ENCODE measurements at regions not wholly inside any gene's neighbourhood (a gene's known extent, or its start where the extent isn't known, plus 50 kb on each side); places are given as distances from the start of the nearest gene placed in this dataset.

- no peaks in the 10 kb centered on the region for H3K27me3 ChIP-seq (ENCODE audit: control insufficient read depth, insufficient read depth, low read length)
- no peaks in the 10 kb centered on the region for H3K36me3 ChIP-seq (ENCODE audit: control insufficient read depth in 2 of 3, insufficient read depth in 3 of 3, low read length in 3 of 3)
- H3K9me3 ChIP-seq (ENCODE audit: control insufficient read depth in 2 of 3, insufficient read depth in 1 of 3, low read length in 3 of 3), result no peaks in the 10 kb centered on the region
- TF ChIP-seq, protein P1, sequence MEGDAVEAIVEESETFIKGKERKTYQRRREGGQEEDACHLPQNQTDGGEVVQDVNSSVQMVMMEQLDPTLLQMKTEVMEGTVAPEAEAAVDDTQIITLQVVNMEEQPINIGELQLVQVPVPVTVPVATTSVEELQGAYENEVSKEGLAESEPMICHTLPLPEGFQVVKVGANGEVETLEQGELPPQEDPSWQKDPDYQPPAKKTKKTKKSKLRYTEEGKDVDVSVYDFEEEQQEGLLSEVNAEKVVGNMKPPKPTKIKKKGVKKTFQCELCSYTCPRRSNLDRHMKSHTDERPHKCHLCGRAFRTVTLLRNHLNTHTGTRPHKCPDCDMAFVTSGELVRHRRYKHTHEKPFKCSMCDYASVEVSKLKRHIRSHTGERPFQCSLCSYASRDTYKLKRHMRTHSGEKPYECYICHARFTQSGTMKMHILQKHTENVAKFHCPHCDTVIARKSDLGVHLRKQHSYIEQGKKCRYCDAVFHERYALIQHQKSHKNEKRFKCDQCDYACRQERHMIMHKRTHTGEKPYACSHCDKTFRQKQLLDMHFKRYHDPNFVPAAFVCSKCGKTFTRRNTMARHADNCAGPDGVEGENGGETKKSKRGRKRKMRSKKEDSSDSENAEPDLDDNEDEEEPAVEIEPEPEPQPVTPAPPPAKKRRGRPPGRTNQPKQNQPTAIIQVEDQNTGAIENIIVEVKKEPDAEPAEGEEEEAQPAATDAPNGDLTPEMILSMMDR (IDR thresholded peaks at IDR 0.05; ENCODE audit: borderline replicate concordance, extremely low read depth, insufficient read depth), result no peak
- DNase-seq, result no peak
- no peaks in the 10 kb centered on the region for H3K4me1 ChIP-seq (ENCODE audit: control insufficient read depth in 2 of 3, insufficient read depth in 2 of 3, low read depth in 1 of 3, low read length in 3 of 3)
- no peak overlapping the region for H3K9ac ChIP-seq (ENCODE audit: low read length in 3 of 3)
- intact Hi-C loops (cut with DNase I), result no loop called here
- no peak overlapping the region for H3K4me3 ChIP-seq (ENCODE audit: low read length in 3 of 3)
- no peak overlapping the region for H3K27ac ChIP-seq (ENCODE audit: low read depth in 2 of 2, low read length in 2 of 2)
- FAIRE-seq, result no peak
Measured at GRCh38 chr22:26767351-26768155, 110.2 kb downstream of the MIAT start.

DNA sequence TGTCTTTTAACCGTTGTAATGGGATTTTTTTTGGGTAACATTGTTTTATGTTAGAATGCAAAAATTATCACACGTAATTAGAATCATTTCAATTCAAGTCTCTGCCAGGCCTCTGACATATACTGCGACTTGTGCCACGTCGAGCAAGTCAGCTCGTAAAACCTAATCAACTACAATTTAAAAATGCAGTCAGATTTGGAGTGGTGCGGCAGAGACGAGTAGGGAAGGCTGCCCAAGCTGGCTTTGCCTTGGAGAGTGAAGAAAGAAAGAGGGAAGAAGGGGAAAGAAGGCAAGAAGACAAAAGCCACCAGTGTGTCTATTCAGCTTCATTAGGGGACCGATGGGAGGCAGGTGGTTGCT is 110.7 kb downstream of the MIAT start:
- no peak for FAIRE-seq

GRCh38 chr22:26768952-26769351 is 111.6 kb downstream of the MIAT start:
- DNase-seq (no peak), FAIRE-seq (no peak)
- H3K27me3 ChIP-seq (ENCODE audit: control insufficient read depth, insufficient read depth, low read length), result no peaks in the 10 kb centered on the region
- H3K36me3 ChIP-seq (ENCODE audit: control insufficient read depth in 2 of 3, insufficient read depth in 3 of 3, low read length in 3 of 3), result no peaks in the 10 kb centered on the region
- no peak overlapping the region for H3K27ac ChIP-seq (ENCODE audit: low read depth in 2 of 2, low read length in 2 of 2)
- no peak overlapping the region for H3K9ac ChIP-seq (ENCODE audit: low read length in 3 of 3)
- H3K9me3 ChIP-seq (ENCODE audit: control insufficient read depth in 2 of 3, insufficient read depth in 1 of 3, low read length in 3 of 3), result no peaks in the 10 kb centered on the region
- H3K4me3 ChIP-seq (ENCODE audit: low read length in 3 of 3), result no peak overlapping the region
- H3K4me1 ChIP-seq (ENCODE audit: control insufficient read depth in 2 of 3, insufficient read depth in 2 of 3, low read depth in 1 of 3, low read length in 3 of 3), result no peaks in the 10 kb centered on the region
- intact Hi-C loops (cut with DNase I), result no loop called here
- TF ChIP-seq, protein P1 (IDR thresholded peaks at IDR 0.05; ENCODE audit: borderline replicate concordance, extremely low read depth, insufficient read depth), result no peak

More for the DNA sequence above, 110.7 kb downstream of the MIAT start:
- H3K27ac ChIP-seq (ENCODE audit: low read depth in 2 of 2, low read length in 2 of 2), result no peak overlapping the region
- TF ChIP-seq, protein P1 (IDR thresholded peaks at IDR 0.05; ENCODE audit: borderline replicate concordance, extremely low read depth, insufficient read depth), result no peak
- no peaks in the 10 kb centered on the region for H3K27me3 ChIP-seq (ENCODE audit: control insufficient read depth, insufficient read depth, low read length)
- no peaks in the 10 kb centered on the region for H3K4me1 ChIP-seq (ENCODE audit: control insufficient read depth in 2 of 3, insufficient read depth in 2 of 3, low read depth in 1 of 3, low read length in 3 of 3)
- no peaks in the 10 kb centered on the region for H3K9me3 ChIP-seq (ENCODE audit: control insufficient read depth in 2 of 3, insufficient read depth in 1 of 3, low read length in 3 of 3)
- no peak for DNase-seq
- intact Hi-C loops (cut with DNase I), result no loop called here
- no peaks in the 10 kb centered on the region for H3K36me3 ChIP-seq (ENCODE audit: control insufficient read depth in 2 of 3, insufficient read depth in 3 of 3, low read length in 3 of 3)
- no peak overlapping the region for H3K4me3 ChIP-seq (ENCODE audit: low read length in 3 of 3)
- H3K9ac ChIP-seq (ENCODE audit: low read length in 3 of 3), result no peak overlapping the region

Data from kidney (tissue), 13 donors.